SK-N-SH treated with all-trans-retinoic acid at 6 μM for 48 hours (cell line): ENCODE measurements at regions not wholly inside any gene's neighbourhood (a gene's known extent, or its start where the extent isn't known, plus 50 kb on each side); places are given as distances from the start of the nearest gene placed in this dataset.

Experiments
- CSRNP3 ChIP-seq: fragments of 250-450 bp; sonication (Bioruptor Pico); IDR thresholded peaks from 2 replicates; pipeline ENCODE4 v1.5.1; 2021; ENCODE audit warnings: mild to moderate bottlenecking, moderate library complexity
- ISL1 ChIP-seq: fragments of 250-450 bp; sonication (Bioruptor Pico); IDR thresholded peaks from 2 replicates; pipeline ENCODE4 v2.1.2; 2022; ENCODE audit warnings: mild to moderate bottlenecking, moderate library complexity
- ZNF70 ChIP-seq: fragments of 450-650 bp; formaldehyde crosslinking; IDR thresholded peaks from 2 replicates; pipeline ENCODE4 v1.5.0; 2020; ENCODE audit warnings: mild to moderate bottlenecking, moderate library complexity
- TF ChIP-seq, protein P1 (sequence below): fragments of 250-450 bp; sonication (Bioruptor Pico); IDR thresholded peaks from 2 replicates; pipeline ENCODE4 v1.5.0; 2020; ENCODE audit warnings: mild to moderate bottlenecking, moderate library complexity

DNA sequence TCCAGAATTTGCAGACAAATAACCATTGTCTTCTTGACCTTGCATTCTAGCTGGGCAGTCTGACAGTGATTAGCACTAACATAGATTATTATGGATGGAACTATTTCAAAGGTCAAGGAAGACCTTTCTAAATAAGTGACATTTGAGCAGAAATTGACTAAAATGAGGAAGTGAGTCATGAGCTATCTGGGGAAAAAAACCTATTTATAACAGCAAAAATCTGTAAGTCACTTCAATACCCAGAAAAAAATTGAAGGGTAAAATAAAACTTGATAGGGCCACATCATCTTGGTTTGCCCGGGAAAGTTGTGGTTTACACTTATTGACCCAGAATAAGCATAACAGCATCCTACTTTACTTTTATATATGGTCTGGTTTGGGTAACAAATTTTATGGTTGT is 414.6 kb upstream of the HS3ST1 start:
- TF ChIP-seq ZNF70 (CRISPR knock-in tag) (no peak), ISL1 (no peak), CSRNP3 (no peak)
- TF ChIP-seq, protein P1, sequence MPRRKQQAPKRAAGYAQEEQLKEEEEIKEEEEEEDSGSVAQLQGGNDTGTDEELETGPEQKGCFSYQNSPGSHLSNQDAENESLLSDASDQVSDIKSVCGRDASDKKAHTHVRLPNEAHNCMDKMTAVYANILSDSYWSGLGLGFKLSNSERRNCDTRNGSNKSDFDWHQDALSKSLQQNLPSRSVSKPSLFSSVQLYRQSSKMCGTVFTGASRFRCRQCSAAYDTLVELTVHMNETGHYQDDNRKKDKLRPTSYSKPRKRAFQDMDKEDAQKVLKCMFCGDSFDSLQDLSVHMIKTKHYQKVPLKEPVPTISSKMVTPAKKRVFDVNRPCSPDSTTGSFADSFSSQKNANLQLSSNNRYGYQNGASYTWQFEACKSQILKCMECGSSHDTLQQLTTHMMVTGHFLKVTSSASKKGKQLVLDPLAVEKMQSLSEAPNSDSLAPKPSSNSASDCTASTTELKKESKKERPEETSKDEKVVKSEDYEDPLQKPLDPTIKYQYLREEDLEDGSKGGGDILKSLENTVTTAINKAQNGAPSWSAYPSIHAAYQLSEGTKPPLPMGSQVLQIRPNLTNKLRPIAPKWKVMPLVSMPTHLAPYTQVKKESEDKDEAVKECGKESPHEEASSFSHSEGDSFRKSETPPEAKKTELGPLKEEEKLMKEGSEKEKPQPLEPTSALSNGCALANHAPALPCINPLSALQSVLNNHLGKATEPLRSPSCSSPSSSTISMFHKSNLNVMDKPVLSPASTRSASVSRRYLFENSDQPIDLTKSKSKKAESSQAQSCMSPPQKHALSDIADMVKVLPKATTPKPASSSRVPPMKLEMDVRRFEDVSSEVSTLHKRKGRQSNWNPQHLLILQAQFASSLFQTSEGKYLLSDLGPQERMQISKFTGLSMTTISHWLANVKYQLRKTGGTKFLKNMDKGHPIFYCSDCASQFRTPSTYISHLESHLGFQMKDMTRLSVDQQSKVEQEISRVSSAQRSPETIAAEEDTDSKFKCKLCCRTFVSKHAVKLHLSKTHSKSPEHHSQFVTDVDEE (CRISPR knock-in tag): no peak
